Lower lobe of right lung (tissue), 2 donors: ENCODE measurements at regions not wholly inside any gene's neighbourhood (a gene's known extent, or its start where the extent isn't known, plus 50 kb on each side); places are given as distances from the start of the nearest gene placed in this dataset.

Experiments used
- ATAC-seq, 2 donors: fragments of 200-7000 bp; cut with Tn5 transposase; one replicate each; pipeline ENCODE4 v1.9.1; 2020 to 2022; ENCODE audit warnings: mild to moderate bottlenecking in 2 of 2, moderate library complexity in 2 of 2
- DNase-seq: peaks from one replicate; pipeline ENCODE4 v3.0.0-alpha.2; 2020
- H3K27ac ChIP-seq: fragments of 200-600 bp; one replicate; pipeline ENCODE4 v1.8.0; 2022
- H3K27me3 ChIP-seq: fragments of 200-600 bp; one replicate; pipeline ENCODE4 v1.8.0; 2022; ENCODE audit warnings: low read depth
- H3K36me3 ChIP-seq: fragments of 200-600 bp; one replicate; pipeline ENCODE4 v1.8.0; 2022; ENCODE audit warnings: mild to moderate bottlenecking
- H3K4me1 ChIP-seq: fragments of 200-600 bp; one replicate; pipeline ENCODE4 v1.8.0; 2022
- H3K4me3 ChIP-seq: fragments of 200-600 bp; one replicate; pipeline ENCODE4 v1.8.0; 2022; ENCODE audit warnings: mild to moderate bottlenecking
- H3K9me3 ChIP-seq: fragments of 200-600 bp; one replicate; pipeline ENCODE4 v1.8.0; 2022
- intact Hi-C: fragments of 100-400 bp; cut with DNase I; formaldehyde crosslinking; loops from one replicate; pipeline ENCODE4 v1.11.0; 2022
- TF ChIP-seq, protein P1 (sequence below): fragments of 200-600 bp; IDR thresholded peaks from one replicate; pipeline ENCODE4 v1.8.0; 2022; ENCODE audit warnings: antibody characterized with exemption, mild to moderate bottlenecking
- donor health status: DM: no; HTN: yes; CAD: no; lungs with severe emphysema.

DNA sequence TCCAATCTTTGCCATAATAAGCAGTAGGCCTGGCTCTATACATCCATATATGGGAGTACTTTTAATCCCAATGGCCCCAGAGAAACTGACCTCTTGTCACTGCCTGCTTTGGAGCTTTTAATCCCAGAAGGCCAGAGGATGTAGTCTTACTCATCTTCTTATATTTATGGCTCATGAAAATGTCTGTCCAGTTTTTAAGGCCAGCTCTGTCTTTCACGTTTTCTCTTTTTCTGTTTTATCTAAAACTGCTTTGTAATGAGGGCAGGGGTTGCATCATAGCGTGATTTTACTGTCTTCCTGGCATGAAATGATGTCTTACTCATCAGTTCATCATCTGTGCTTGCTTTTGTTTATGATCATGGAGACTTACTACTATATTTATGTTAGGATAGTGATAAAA is 1094.9 kb downstream of the MAT2B start:
- ATAC-seq (no peak), DNase-seq (no peak)
- intact Hi-C loops: no loop called here
- Histone ChIP-seq H3K36me3 (no peaks in the 10 kb centered on the region), H3K27me3 (no peaks in the 10 kb centered on the region), H3K4me3 (no peak overlapping the region), H3K9me3 (no peaks in the 10 kb centered on the region), H3K27ac (no peak overlapping the region), H3K4me1 (no peaks in the 10 kb centered on the region)
- TF ChIP-seq, protein P1, sequence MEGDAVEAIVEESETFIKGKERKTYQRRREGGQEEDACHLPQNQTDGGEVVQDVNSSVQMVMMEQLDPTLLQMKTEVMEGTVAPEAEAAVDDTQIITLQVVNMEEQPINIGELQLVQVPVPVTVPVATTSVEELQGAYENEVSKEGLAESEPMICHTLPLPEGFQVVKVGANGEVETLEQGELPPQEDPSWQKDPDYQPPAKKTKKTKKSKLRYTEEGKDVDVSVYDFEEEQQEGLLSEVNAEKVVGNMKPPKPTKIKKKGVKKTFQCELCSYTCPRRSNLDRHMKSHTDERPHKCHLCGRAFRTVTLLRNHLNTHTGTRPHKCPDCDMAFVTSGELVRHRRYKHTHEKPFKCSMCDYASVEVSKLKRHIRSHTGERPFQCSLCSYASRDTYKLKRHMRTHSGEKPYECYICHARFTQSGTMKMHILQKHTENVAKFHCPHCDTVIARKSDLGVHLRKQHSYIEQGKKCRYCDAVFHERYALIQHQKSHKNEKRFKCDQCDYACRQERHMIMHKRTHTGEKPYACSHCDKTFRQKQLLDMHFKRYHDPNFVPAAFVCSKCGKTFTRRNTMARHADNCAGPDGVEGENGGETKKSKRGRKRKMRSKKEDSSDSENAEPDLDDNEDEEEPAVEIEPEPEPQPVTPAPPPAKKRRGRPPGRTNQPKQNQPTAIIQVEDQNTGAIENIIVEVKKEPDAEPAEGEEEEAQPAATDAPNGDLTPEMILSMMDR: no peak

DNA sequence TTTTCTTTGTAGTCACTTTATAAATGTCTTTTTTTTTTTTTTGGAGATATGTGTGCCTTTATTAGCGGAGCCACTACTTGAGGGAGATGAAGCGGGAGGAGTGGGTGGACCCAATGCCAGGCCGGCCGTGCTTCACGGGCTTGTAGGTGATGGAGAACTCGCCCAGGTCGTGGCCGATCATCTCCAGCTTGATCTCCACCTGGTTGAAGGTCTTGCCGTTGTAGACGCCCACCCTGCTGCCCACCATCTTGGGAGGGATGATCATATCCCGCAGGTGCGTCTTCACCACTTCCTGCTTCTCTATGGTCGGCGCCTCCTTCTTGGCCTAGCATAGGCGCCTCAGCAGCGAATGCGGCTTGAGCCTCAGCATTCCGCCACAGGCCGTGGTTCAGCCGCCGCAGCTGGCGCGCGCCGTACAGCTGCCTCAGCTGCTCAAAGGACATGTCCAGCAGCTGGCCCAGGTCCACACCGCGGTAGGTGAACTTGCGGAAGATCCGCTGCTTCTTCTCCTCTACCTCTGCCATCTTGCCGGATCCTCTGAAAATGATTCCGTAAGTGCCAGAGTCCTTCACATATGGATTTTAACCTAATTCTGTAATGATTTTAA is 1095.6 kb downstream of the MAT2B start:
- Histone ChIP-seq H3K27ac (no peak overlapping the region), H3K4me1 (no peaks in the 10 kb centered on the region), H3K4me3 (no peak overlapping the region), H3K36me3 (no peaks in the 10 kb centered on the region), H3K27me3 (no peaks in the 10 kb centered on the region), H3K9me3 (no peaks in the 10 kb centered on the region)
- intact Hi-C loops: no loop called here
- ATAC-seq: no peak
- DNase-seq: no peak
- TF ChIP-seq, protein P1: no peak

DNA sequence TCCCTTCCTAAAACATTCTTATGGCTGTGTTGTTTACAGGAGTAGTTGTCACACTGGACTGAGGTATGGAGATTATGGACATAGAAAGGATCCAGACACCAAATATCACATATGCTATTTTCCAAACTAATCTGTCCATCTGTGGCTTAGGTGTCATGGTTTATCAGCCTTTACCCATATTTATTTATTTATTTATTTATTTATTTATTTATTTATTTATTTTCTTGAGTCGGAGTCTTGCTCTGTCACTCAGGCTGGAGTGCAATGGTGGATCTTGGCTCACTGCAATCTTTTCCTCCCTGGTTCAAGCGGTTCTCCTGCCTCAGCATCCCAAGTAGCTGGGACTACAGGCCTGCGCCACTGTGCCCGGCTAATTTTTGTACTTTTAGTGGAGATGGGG is 1103.1 kb downstream of the MAT2B start:
- no peaks in the 10 kb centered on the region for H3K36me3 ChIP-seq
- no peak overlapping the region for H3K27ac ChIP-seq
- no peaks in the 10 kb centered on the region for H3K4me1 ChIP-seq
- intact Hi-C loops: no loop called here
- DNase-seq (no peak), ATAC-seq (no peak)
- H3K4me3 ChIP-seq: no peak overlapping the region
- TF ChIP-seq, protein P1: no peak
- no peaks in the 10 kb centered on the region for H3K9me3 ChIP-seq
- H3K27me3 ChIP-seq: no peaks in the 10 kb centered on the region

DNA sequence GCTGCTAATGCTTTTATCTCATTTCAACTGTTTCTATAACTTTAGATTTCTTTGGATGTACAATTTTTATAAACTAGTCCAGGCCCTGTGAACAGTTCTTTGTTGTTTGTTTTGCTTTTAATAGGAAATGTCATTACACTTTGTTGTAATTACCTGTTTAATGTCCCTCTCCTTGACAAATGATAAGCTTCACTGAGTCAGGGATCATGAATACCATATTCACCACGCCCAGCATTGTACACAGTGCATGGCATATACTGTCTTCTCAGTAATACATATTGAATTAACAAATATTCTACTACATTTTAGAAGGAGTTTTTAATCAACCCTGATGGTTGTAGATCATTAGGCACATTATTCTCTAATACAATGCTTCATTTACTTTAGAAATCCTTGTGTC is 1105.0 kb downstream of the MAT2B start:
- TF ChIP-seq, protein P1: no peak
- no peaks in the 10 kb centered on the region for H3K4me1 ChIP-seq
- DNase-seq: no peak
- intact Hi-C loops: no loop called here
- no peak overlapping the region for H3K27ac ChIP-seq
- no peaks in the 10 kb centered on the region for H3K27me3 ChIP-seq
- ATAC-seq: no peak
- no peak overlapping the region for H3K4me3 ChIP-seq
- H3K9me3 ChIP-seq: no peaks in the 10 kb centered on the region
- no peaks in the 10 kb centered on the region for H3K36me3 ChIP-seq

DNA sequence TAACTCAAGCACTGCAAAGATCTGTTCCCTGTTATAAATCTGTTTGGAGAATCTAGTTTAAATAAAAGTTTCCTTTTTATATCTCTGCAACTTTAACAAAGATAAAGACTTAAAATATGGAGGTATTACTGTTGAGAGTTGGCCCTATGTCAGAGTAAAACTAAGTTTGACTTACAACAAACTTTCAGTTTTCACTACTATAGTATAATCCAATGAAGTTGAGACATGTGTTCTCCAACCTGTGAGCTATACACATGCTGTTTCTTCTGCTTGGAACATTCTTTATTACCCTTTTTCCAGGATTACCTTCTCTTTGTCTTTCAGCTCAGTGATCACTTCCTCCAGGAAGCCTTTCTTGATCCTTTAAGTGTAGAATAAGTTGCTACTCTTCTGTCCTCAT is 1109.3 kb downstream of the MAT2B start:
- Histone ChIP-seq H3K27ac (no peak overlapping the region), H3K27me3 (no peaks in the 10 kb centered on the region), H3K36me3 (no peaks in the 10 kb centered on the region), H3K4me1 (no peaks in the 10 kb centered on the region), H3K4me3 (no peak overlapping the region), H3K9me3 (no peaks in the 10 kb centered on the region)
- intact Hi-C loops: no loop called here
- TF ChIP-seq, protein P1: no peak
- DNase-seq (no peak), ATAC-seq (no peak)

DNA sequence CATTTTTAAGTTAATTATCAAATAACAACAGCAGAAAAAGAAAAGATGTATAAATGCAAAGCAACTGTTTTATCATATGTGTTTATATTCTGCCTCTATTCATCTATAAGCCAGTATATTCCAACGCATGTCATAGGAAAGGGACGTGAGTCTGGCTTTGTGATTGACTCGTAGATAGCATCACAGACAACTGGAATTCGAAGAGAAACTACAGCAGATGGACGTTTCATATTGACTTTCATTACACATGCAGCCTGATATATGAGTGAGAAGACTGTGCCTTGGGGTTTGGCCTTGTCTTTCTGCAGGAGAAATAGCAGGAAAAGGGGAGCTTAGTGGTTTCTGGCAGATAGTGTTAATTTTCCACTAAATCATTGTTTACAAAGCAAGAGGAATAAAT is 1111.9 kb downstream of the MAT2B start:
- intact Hi-C loops: no loop called here
- Histone ChIP-seq H3K27ac (no peak overlapping the region), H3K27me3 (no peaks in the 10 kb centered on the region), H3K9me3 (no peaks in the 10 kb centered on the region), H3K36me3 (no peaks in the 10 kb centered on the region), H3K4me3 (no peak overlapping the region), H3K4me1 (no peaks in the 10 kb centered on the region)
- TF ChIP-seq, protein P1: no peak
- DNase-seq (no peak), ATAC-seq (no peak)
